MM.1S (cell line): ENCODE measurements at regions not wholly inside any gene's neighbourhood (a gene's known extent, or its start where the extent isn't known, plus 50 kb on each side); places are given as distances from the start of the nearest gene placed in this dataset.
A peak's percentile ranks its signal among the peaks of the same experiment; 100 is the strongest.

Experiments used
- DNase-seq: peaks from one replicate; pipeline ENCODE4 v3.0.0-alpha.2; 2015
- H2AFZ ChIP-seq: fragments of 300-600 bp; sonication (generic); 2 replicates; pipeline ENCODE4 v1.6.0; 2016; ENCODE audit warnings: antibody characterized with exemption, low read length
- H3F3A ChIP-seq: fragments of 300-600 bp; sonication (generic); 2 replicates; pipeline ENCODE4 v1.6.1; 2016; ENCODE audit warnings: mild to moderate bottlenecking, antibody characterized with exemption, low read length, moderate library complexity, mixed read lengths; ENCODE audit not compliant: insufficient read depth
- H3K27ac ChIP-seq: fragments of 300-600 bp; sonication (generic); 2 replicates; pipeline ENCODE4 v1.5.1; 2016; ENCODE audit warnings: mild to moderate bottlenecking, low read length
- H3K27me3 ChIP-seq: fragments of 300-600 bp; sonication (generic); replicated peaks from 2 replicates; pipeline ENCODE4 v1.6.0; 2016; ENCODE audit warnings: low read length; ENCODE audit not compliant: insufficient read depth
- H3K36me3 ChIP-seq: fragments of 300-600 bp; sonication (generic); replicated peaks from 2 replicates; pipeline ENCODE4 v1.6.1; 2016; ENCODE audit warnings: mild to moderate bottlenecking, low read length, mixed read lengths; ENCODE audit not compliant: insufficient read depth
- H3K4me1 ChIP-seq: fragments of 300-600 bp; sonication (generic); 2 replicates; pipeline ENCODE4 v1.6.1; 2016; ENCODE audit warnings: low read length, mixed read lengths
- H3K4me2 ChIP-seq: fragments of 300-600 bp; sonication (generic); 2 replicates; pipeline ENCODE4 v1.6.0; 2016; ENCODE audit warnings: low read depth, low read length
- H3K4me3 ChIP-seq: fragments of 300-600 bp; sonication (generic); 2 replicates; pipeline ENCODE4 v1.5.1; 2016; ENCODE audit warnings: low read length, mixed read lengths
- H3K79me2 ChIP-seq: fragments of 300-600 bp; sonication (generic); 2 replicates; pipeline ENCODE4 v1.6.1; 2016; ENCODE audit warnings: mixed run types, low read length, mixed read lengths
- H3K9ac ChIP-seq: fragments of 300-600 bp; sonication (generic); 2 replicates; pipeline ENCODE4 v1.6.1; 2016; ENCODE audit warnings: low read length, mixed read lengths
- H3K9me2 ChIP-seq: fragments of 300-600 bp; sonication (generic); replicated peaks from 2 replicates; pipeline ENCODE4 v1.6.1; 2016; ENCODE audit warnings: mild to moderate bottlenecking, low read length, mixed read lengths; ENCODE audit not compliant: insufficient read depth
- H3K9me3 ChIP-seq: fragments of 300-600 bp; sonication (generic); replicated peaks from 2 replicates; pipeline ENCODE4 v1.6.1; 2016; ENCODE audit warnings: mild to moderate bottlenecking, low read length, mixed read lengths; ENCODE audit not compliant: insufficient read depth
- H4K20me1 ChIP-seq: fragments of 300-600 bp; sonication (generic); 2 replicates; pipeline ENCODE4 v1.6.1; 2016; ENCODE audit warnings: mild to moderate bottlenecking, low read length, moderate library complexity, mixed read lengths; ENCODE audit not compliant: insufficient read depth
- EZH2 ChIP-seq: fragments of 300-600 bp; sonication (generic); optimal IDR thresholded peaks from 2 replicates; pipeline ENCODE3; 2017; ENCODE audit warnings: low read depth, mild to moderate bottlenecking, antibody characterized with exemption, low read length, mixed read lengths
- EZH2phosphoT487 ChIP-seq: fragments of 300-600 bp; sonication (generic); IDR thresholded peaks from 2 replicates; pipeline ENCODE4 v1.6.1; 2018; ENCODE audit warnings: antibody characterized with exemption, low read length
- TF ChIP-seq, protein P1 (sequence below): fragments of 300-600 bp; sonication (generic); IDR thresholded peaks from 2 replicates; pipeline ENCODE4 v1.5.1; 2016; ENCODE audit warnings: antibody characterized with exemption, low read length, mixed read lengths

GRCh38 chr4:17336986-17337385 lies 174.9 kb downstream of the QDPR start:
- Histone ChIP-seq H3K9ac (no peak overlapping the region), H3F3A (peaks cover 4% of the 10 kb centered on the region), H3K27me3 (peaks cover 19% of the 10 kb centered on the region), H2AFZ (no peak overlapping the region), H3K27ac (peak overlapping the region; percentile 15; the same call in 1 of the 2 replicates), H3K79me2 (no peaks in the 10 kb centered on the region), H4K20me1 (no peaks in the 10 kb centered on the region), H3K9me3 (no peaks in the 10 kb centered on the region), H3K4me2 (peak overlapping the region; percentile 10; the same call in 1 of the 2 replicates), H3K4me1 (peaks cover 18% of the 10 kb centered on the region), H3K9me2 (no peaks in the 10 kb centered on the region), H3K4me3 (no peak overlapping the region), H3K36me3 (no peaks in the 10 kb centered on the region)
- no peak for TF ChIP-seq EZH2phosphoT487
- TF ChIP-seq, protein P1, sequence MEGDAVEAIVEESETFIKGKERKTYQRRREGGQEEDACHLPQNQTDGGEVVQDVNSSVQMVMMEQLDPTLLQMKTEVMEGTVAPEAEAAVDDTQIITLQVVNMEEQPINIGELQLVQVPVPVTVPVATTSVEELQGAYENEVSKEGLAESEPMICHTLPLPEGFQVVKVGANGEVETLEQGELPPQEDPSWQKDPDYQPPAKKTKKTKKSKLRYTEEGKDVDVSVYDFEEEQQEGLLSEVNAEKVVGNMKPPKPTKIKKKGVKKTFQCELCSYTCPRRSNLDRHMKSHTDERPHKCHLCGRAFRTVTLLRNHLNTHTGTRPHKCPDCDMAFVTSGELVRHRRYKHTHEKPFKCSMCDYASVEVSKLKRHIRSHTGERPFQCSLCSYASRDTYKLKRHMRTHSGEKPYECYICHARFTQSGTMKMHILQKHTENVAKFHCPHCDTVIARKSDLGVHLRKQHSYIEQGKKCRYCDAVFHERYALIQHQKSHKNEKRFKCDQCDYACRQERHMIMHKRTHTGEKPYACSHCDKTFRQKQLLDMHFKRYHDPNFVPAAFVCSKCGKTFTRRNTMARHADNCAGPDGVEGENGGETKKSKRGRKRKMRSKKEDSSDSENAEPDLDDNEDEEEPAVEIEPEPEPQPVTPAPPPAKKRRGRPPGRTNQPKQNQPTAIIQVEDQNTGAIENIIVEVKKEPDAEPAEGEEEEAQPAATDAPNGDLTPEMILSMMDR, result no peak
- TF ChIP-seq EZH2, result no peak
- DNase-seq, result no peak

DNA sequence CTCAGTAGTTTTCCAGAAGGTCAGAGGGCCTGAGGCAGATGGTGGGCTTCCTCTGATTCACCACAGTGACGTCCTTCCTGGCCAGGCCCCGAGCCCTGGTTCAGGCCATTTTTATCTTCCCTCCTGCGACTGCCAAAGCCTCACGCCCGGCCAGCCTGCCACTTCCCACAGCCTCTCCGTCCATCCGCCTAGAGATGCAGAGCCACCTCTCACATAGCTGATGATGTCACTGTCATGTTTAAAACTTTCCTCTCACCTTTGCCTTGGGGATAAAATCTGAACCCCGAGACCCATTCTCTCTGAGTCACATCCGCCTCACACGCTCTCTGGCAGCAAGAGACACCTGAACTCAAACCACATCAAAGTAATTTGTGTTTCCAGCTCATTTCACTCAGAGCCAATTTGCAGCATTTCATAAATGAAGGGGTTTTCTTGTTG lies 175.3 kb downstream of the QDPR start:
- no peaks in the 10 kb centered on the region for H3K9me2 ChIP-seq
- H4K20me1 ChIP-seq, result no peaks in the 10 kb centered on the region
- H3K36me3 ChIP-seq, result no peaks in the 10 kb centered on the region
- H3K79me2 ChIP-seq, result no peaks in the 10 kb centered on the region
- H3K27ac ChIP-seq, result peak overlapping the region; percentile 15; the same call in 1 of the 2 replicates
- H3K4me1 ChIP-seq, result peaks cover 18% of the 10 kb centered on the region
- no peak for TF ChIP-seq EZH2phosphoT487
- H3K4me2 ChIP-seq, result peak overlapping the region; percentile 31; the same call in 1 of the 2 replicates
- no peak overlapping the region; the same call in 1 of the 2 replicates for H3K4me3 ChIP-seq
- peak; percentile 96 for DNase-seq
- H2AFZ ChIP-seq, result no peak overlapping the region
- no peak overlapping the region for H3K9ac ChIP-seq
- H3F3A ChIP-seq, result peaks cover 4% of the 10 kb centered on the region
- no peaks in the 10 kb centered on the region for H3K9me3 ChIP-seq
- peaks cover 19% of the 10 kb centered on the region for H3K27me3 ChIP-seq

DNA sequence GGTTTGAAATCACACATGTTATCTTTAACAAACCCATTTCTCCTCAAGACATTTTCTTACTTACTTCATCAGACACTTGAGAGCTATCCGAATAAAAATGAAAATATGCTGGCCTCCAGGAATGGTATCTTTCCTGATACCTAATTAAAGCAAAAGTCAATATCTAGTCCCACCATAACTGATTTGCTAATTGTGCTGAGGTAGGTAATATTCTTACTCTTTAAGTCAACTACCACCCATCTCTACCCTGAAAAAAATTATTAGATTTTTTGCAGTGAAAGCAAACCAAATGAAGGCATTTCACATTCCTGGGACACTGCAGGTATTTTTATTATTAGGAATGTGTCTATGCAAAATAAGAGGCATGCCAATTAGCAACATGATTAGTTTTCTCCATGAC lies 175.8 kb downstream of the QDPR start:
- H3F3A ChIP-seq, result peaks cover 4% of the 10 kb centered on the region
- no peak overlapping the region; the same call in 1 of the 2 replicates for H3K4me3 ChIP-seq
- no peak for DNase-seq
- no peaks in the 10 kb centered on the region for H4K20me1 ChIP-seq
- no peaks in the 10 kb centered on the region for H3K9me2 ChIP-seq
- no peaks in the 10 kb centered on the region for H3K9me3 ChIP-seq
- H3K27me3 ChIP-seq, result peaks cover 19% of the 10 kb centered on the region
- no peaks in the 10 kb centered on the region for H3K36me3 ChIP-seq
- H2AFZ ChIP-seq, result no peak overlapping the region
- no peaks in the 10 kb centered on the region for H3K79me2 ChIP-seq
- TF ChIP-seq EZH2phosphoT487, result no peak
- TF ChIP-seq EZH2, result no peak
- TF ChIP-seq, protein P1, result no peak
- H3K4me1 ChIP-seq, result peaks cover 18% of the 10 kb centered on the region
- no peak overlapping the region for H3K9ac ChIP-seq
- peak overlapping the region; percentile 31; the same call in 1 of the 2 replicates for H3K4me2 ChIP-seq
- peak overlapping the region; percentile 6; the same call in 1 of the 2 replicates for H3K27ac ChIP-seq

DNA sequence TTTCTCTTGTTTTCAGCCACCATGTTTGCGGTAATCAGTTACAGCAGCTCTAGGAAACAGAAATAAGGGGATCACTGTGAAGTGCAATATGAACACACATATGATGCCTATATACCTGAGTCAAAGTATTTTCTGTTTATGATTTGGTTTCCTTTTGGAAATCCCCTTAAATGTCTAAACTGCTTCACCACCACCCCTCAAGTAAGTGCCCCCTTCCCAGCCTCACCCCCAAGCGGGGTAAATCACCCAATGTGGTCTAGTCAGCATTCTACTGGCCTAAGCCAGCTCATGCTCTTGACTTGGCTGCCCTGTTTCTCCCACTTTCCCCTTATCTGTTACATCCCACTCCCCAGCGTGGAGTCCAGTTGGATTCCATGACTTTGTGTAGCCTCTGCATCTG lies 176.5 kb downstream of the QDPR start:
- H3F3A ChIP-seq, result peaks cover 4% of the 10 kb centered on the region
- no peak overlapping the region for H3K27ac ChIP-seq
- H3K79me2 ChIP-seq, result no peaks in the 10 kb centered on the region
- H3K9ac ChIP-seq, result no peak overlapping the region
- peaks cover 18% of the 10 kb centered on the region for H3K4me1 ChIP-seq
- no peak overlapping the region for H3K4me2 ChIP-seq
- no peaks in the 10 kb centered on the region for H4K20me1 ChIP-seq
- peaks cover 19% of the 10 kb centered on the region for H3K27me3 ChIP-seq
- no peaks in the 10 kb centered on the region for H3K36me3 ChIP-seq
- H2AFZ ChIP-seq, result no peak overlapping the region
- no peak overlapping the region for H3K4me3 ChIP-seq
- H3K9me3 ChIP-seq, result no peaks in the 10 kb centered on the region
- DNase-seq, result no peak
- H3K9me2 ChIP-seq, result no peaks in the 10 kb centered on the region
- TF ChIP-seq EZH2 (no peak), EZH2phosphoT487 (no peak)
- TF ChIP-seq, protein P1, result no peak
